Thoracic aorta (tissue), 2 donors: ENCODE measurements at regions not wholly inside any gene's neighbourhood (a gene's known extent, or its start where the extent isn't known, plus 50 kb on each side); places are given as distances from the start of the nearest gene placed in this dataset.
"Not testable (repeated sequence)": the region's sequence is repeated elsewhere in the genome, so short reads cannot be mapped to it uniquely, and the experiment has no call there.

Experiments used
- ATAC-seq: fragments of 150-250 bp; one replicate; pipeline ENCODE4 v1.8.0; 2017; ENCODE audit warnings: low read depth; ENCODE audit not compliant: insufficient number of reproducible peaks, low FRiP score
- DNase-seq: peaks from one replicate; pipeline ENCODE4 v3.0.0-alpha.2; 2020; ENCODE audit warnings: low spot score
- H3K27ac ChIP-seq, 2 donors: fragments of 200-600 bp; sonication (generic); 1 replicate in 1 of 2; 2 replicates in 1 of 2; pipeline ENCODE4 v1.5.1; 2016; ENCODE audit warnings: mild to moderate bottlenecking in 2 of 2, moderate library complexity in 2 of 2
- H3K27me3 ChIP-seq: fragments of 200-600 bp; sonication (generic); replicated peaks from 2 replicates; pipeline ENCODE4 v1.6.0; 2016; ENCODE audit warnings: mild to moderate bottlenecking; ENCODE audit not compliant: insufficient read depth
- H3K36me3 ChIP-seq: fragments of 200-600 bp; sonication (generic); one replicate; pipeline ENCODE4 v1.5.1; 2016
- H3K4me1 ChIP-seq, 2 donors: fragments of 200-600 bp; sonication (generic); 1 replicate in 1 of 2; 2 replicates in 1 of 2; pipeline versions ENCODE4 v1.5.1 to v1.6.0; 2016; ENCODE audit warnings: low read depth in 2 of 2, mild to moderate bottlenecking in 1 of 2; ENCODE audit not compliant: control insufficient read depth in 1 of 2
- H3K4me3 ChIP-seq: fragments of 200-600 bp; sonication (generic); 2 replicates; pipeline ENCODE4 v1.5.1; 2016; ENCODE audit warnings: mild to moderate bottlenecking
- H3K9me3 ChIP-seq: fragments of 200-600 bp; sonication (generic); 2 replicates; pipeline ENCODE4 v1.5.1; 2016
- CTCF ChIP-seq: fragments of 200-600 bp; sonication (generic); IDR thresholded peaks from one replicate; pipeline ENCODE4 v1.5.1; 2019; ENCODE audit warnings: antibody characterized with exemption

- Histone ChIP-seq H3K27me3 (no peaks in the 10 kb centered on the region), H3K4me3 (no peak overlapping the region), H3K4me1 (no peaks in the 10 kb centered on the region), H3K9me3 (no peaks in the 10 kb centered on the region), H3K27ac (no peak overlapping the region), H3K36me3 (no peaks in the 10 kb centered on the region)
- ATAC-seq: no peak
- no peak for DNase-seq
- no peak for TF ChIP-seq CTCF
Measured at GRCh38 chr10:23585186-23585585, 146.3 kb downstream of the OTUD1 start.

GRCh38 chr10:23585666-23586065 lies 146.8 kb downstream of the OTUD1 start:
- Histone ChIP-seq H3K27ac (no peak overlapping the region), H3K4me1 (no peaks in the 10 kb centered on the region), H3K9me3 (no peaks in the 10 kb centered on the region), H3K36me3 (no peaks in the 10 kb centered on the region), H3K27me3 (no peaks in the 10 kb centered on the region), H3K4me3 (no peak overlapping the region)
- no peak for TF ChIP-seq CTCF
- DNase-seq: no peak
- no peak for ATAC-seq

- H3K4me1 ChIP-seq, H3K27ac ChIP-seq, DNase-seq, H3K36me3 ChIP-seq, ATAC-seq, H3K9me3 ChIP-seq, H3K27me3 ChIP-seq, H3K4me3 ChIP-seq: not testable (repeated sequence)
Measured at GRCh38 chr10:23595278-23595677, 156.4 kb downstream of the OTUD1 start.

GRCh38 chr10:23604613-23605012 lies 165.7 kb downstream of the OTUD1 start:
- Histone ChIP-seq H3K27ac (no peak overlapping the region), H3K4me3 (no peak overlapping the region), H3K36me3 (no peaks in the 10 kb centered on the region), H3K9me3 (no peaks in the 10 kb centered on the region), H3K27me3 (no peaks in the 10 kb centered on the region), H3K4me1 (no peaks in the 10 kb centered on the region)
- ATAC-seq: no peak
- no peak for TF ChIP-seq CTCF
- no peak for DNase-seq

- Histone ChIP-seq H3K4me3 (no peak overlapping the region), H3K9me3 (no peaks in the 10 kb centered on the region), H3K27ac (no peak overlapping the region), H3K27me3 (no peaks in the 10 kb centered on the region), H3K4me1 (no peaks in the 10 kb centered on the region), H3K36me3 (no peaks in the 10 kb centered on the region)
- no peak for ATAC-seq
- DNase-seq: no peak
- no peak for TF ChIP-seq CTCF
Measured at GRCh38 chr10:23606456-23606855, 167.6 kb downstream of the OTUD1 start.

GRCh38 chr10:23608926-23609325 lies 170.1 kb downstream of the OTUD1 start:
- H3K4me3 ChIP-seq: no peak overlapping the region
- no peak for DNase-seq
- no peak overlapping the region for H3K27ac ChIP-seq
- no peaks in the 10 kb centered on the region for H3K36me3 ChIP-seq
- no peaks in the 10 kb centered on the region for H3K27me3 ChIP-seq
- no peak for TF ChIP-seq CTCF
- H3K9me3 ChIP-seq: no peaks in the 10 kb centered on the region
- H3K4me1 ChIP-seq: no peaks in the 10 kb centered on the region
- no peak for ATAC-seq
